Ovary (tissue), 3 donors: ENCODE measurements at regions not wholly inside any gene's neighbourhood (a gene's known extent, or its start where the extent isn't known, plus 50 kb on each side); places are given as distances from the start of the nearest gene placed in this dataset.

Source experiments
- EP300 ChIP-seq: sonication (generic); formaldehyde crosslinking; IDR thresholded peaks from one replicate; pipeline ENCODE4 v1.6.1; 2017; ENCODE audit warnings: antibody characterized with exemption
- POLR2A ChIP-seq: fragments of 450-650 bp; IDR thresholded peaks from one replicate; pipeline ENCODE4 v1.6.1; 2017; ENCODE audit warnings: antibody characterized with exemption, mild to moderate bottlenecking, moderate library complexity
- TF ChIP-seq, protein P1 (sequence below), 3 donors: fragments of 450-650 bp in 2 of 3; fragments of 200-600 bp in 1 of 3; IDR thresholded peaks; one replicate each; pipeline versions ENCODE4 v1.5.1 to v1.8.0; 2016 to 2022; ENCODE audit warnings: antibody characterized with exemption in 3 of 3, mild to moderate bottlenecking in 1 of 3
- donor health status: DM: no; HTN: no; CAD: no.

DNA sequence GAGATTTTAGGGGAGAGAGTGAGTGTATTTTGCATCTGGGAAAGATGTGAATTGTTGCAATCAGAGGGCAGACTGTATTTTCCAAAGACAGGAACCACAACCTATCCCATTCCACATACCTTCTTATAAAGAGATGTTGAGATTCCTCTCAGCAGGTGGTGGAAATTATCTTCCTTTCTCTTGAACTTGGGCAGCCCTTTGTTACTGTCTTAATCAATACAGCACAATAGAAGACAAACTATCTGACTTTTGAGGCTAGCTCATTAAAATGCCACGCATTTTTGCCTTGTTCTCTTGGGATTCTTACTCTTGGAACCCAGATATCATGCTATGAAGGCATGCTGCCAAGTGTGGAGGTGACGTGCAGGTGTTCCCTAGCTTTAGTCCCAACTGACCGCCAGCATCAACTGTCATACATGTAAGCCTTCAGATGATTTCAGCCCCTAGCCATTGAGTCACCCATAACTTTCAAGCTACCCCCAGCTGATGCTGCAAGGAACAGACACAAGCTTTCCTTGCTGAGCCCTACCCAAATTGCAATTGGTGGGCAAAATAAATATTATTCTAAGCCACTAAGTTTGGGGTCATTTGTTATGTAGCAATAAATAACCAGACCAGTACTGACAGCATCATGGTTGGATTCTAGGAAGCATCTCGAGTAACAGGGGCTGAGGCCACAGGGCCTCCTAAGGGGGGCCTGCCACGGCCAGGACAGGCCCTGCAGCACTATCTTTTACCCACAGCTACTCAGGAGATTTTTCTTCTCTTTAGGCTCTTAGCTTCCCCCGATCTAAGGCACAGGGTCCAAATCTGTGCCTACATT, 63.0 kb downstream of the RPL27A start:
- TF ChIP-seq, protein P1, sequence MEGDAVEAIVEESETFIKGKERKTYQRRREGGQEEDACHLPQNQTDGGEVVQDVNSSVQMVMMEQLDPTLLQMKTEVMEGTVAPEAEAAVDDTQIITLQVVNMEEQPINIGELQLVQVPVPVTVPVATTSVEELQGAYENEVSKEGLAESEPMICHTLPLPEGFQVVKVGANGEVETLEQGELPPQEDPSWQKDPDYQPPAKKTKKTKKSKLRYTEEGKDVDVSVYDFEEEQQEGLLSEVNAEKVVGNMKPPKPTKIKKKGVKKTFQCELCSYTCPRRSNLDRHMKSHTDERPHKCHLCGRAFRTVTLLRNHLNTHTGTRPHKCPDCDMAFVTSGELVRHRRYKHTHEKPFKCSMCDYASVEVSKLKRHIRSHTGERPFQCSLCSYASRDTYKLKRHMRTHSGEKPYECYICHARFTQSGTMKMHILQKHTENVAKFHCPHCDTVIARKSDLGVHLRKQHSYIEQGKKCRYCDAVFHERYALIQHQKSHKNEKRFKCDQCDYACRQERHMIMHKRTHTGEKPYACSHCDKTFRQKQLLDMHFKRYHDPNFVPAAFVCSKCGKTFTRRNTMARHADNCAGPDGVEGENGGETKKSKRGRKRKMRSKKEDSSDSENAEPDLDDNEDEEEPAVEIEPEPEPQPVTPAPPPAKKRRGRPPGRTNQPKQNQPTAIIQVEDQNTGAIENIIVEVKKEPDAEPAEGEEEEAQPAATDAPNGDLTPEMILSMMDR (IDR thresholded peaks at IDR 0.05) = no peak
- TF ChIP-seq POLR2A (no peak), EP300 (no peak)
